Neural progenitor cell (in vitro differentiated cells): ENCODE measurements at regions not wholly inside any gene's neighbourhood (a gene's known extent, or its start where the extent isn't known, plus 50 kb on each side); places are given as distances from the start of the nearest gene placed in this dataset.
"Not testable (repeated sequence)": the region's sequence is repeated elsewhere in the genome, so short reads cannot be mapped to it uniquely, and the experiment has no call there.

ENCODE experiments used
- CTCF ChIP-seq: fragments of 200-600 bp; sonication (generic); IDR thresholded peaks from 2 replicates; pipeline ENCODE4 v1.5.1; 2017; ENCODE audit warnings: antibody characterized with exemption, mild to moderate bottlenecking
- EZH2 ChIP-seq: fragments of 200-600 bp; sonication (generic); IDR thresholded peaks from 2 replicates; pipeline ENCODE4 v1.6.1; 2017; ENCODE audit warnings: antibody characterized with exemption, mild to moderate bottlenecking, moderate library complexity
- EZH2phosphoT487 ChIP-seq: fragments of 200-600 bp; sonication (generic); IDR thresholded peaks from 2 replicates; pipeline ENCODE4 v1.6.1; 2017; ENCODE audit warnings: antibody characterized with exemption

DNA sequence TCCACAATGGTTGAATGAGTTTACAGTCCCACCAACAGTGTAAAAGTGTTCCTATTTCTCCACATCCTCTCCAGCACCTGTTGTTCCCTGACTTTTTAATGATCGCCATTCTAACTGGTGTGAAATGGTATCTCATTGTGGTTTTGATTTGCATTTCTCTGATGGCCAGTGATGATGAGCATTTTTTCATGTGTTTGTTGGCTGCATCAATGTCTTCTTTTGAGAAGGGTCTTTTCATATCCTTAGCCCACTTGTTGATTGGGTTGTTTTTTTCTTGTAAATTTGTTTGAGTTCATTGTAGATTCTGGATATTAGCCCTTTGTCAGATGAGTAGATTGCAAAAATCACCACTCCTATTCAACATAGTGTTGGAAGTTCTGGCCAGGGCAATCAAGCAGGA is 287.6 kb upstream of the RASGRP1 start:
- TF ChIP-seq CTCF, EZH2phosphoT487, EZH2: not testable (repeated sequence)
